Upper lobe of left lung (tissue), 4 donors: ENCODE measurements at regions not wholly inside any gene's neighbourhood (a gene's known extent, or its start where the extent isn't known, plus 50 kb on each side); places are given as distances from the start of the nearest gene placed in this dataset.

Experiments
- POLR2A ChIP-seq, 4 donors: fragments of 450-650 bp; IDR thresholded peaks; one replicate each; pipeline ENCODE4 v1.5.1; 2016 to 2017; ENCODE audit warnings: antibody characterized with exemption in 4 of 4, mild to moderate bottlenecking in 2 of 4
- TF ChIP-seq, protein P1 (sequence below), 6 experiments: fragments of 450-650 bp in 4 of 6; fragments of 200-600 bp in 2 of 6; sonication (generic) in 2 of 6; IDR thresholded peaks; one replicate each; pipeline ENCODE4 v1.5.1; 2016 to 2019; ENCODE audit warnings: antibody characterized with exemption in 6 of 6

DNA sequence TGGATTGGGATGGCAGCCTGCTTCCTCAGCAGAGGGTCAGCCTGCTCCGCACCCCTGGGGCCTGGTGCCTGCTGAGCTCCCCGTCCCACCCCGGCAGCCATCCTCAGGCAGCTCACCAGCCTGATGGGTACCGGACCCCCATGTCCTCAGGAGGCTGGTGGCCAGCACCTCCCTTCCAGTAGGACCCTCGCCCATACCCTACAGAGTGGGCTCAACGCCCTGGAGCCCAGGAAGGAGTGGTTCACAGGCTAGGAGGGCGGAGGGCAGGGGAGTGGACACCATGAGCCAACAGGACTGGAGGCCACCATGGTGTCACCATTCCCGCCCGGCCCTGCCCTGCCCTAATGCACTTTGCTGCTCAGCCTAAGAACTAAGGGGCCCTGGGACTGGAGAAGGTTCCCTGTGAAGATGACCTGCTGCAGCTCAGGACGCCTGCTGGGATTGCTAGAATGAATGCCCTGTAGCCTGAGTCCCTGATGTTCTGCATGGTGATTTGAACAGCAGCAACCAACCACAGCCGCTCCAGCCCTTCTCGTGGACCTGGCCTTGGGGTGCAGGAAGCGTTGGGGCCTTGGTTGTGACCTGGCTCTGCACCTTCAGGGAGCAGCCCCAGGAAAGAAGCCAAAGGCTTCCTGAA lies 1080.8 kb downstream of the BRD1 start:
- TF ChIP-seq, protein P1, sequence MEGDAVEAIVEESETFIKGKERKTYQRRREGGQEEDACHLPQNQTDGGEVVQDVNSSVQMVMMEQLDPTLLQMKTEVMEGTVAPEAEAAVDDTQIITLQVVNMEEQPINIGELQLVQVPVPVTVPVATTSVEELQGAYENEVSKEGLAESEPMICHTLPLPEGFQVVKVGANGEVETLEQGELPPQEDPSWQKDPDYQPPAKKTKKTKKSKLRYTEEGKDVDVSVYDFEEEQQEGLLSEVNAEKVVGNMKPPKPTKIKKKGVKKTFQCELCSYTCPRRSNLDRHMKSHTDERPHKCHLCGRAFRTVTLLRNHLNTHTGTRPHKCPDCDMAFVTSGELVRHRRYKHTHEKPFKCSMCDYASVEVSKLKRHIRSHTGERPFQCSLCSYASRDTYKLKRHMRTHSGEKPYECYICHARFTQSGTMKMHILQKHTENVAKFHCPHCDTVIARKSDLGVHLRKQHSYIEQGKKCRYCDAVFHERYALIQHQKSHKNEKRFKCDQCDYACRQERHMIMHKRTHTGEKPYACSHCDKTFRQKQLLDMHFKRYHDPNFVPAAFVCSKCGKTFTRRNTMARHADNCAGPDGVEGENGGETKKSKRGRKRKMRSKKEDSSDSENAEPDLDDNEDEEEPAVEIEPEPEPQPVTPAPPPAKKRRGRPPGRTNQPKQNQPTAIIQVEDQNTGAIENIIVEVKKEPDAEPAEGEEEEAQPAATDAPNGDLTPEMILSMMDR (IDR thresholded peaks at IDR 0.05), result no peak
- TF ChIP-seq POLR2A (IDR thresholded peaks at IDR 0.05), result no peak
